Progenitor cell of endocrine pancreas (in vitro differentiated cells): ENCODE measurements at regions not wholly inside any gene's neighbourhood (a gene's known extent, or its start where the extent isn't known, plus 50 kb on each side); places are given as distances from the start of the nearest gene placed in this dataset.

Experiments
- DNase-seq: peaks from one replicate; pipeline ENCODE4 v3.0.0; 2021; ENCODE audit warnings: low spot score; ENCODE audit not compliant: unreplicated experiment
- H3K27ac Mint-ChIP-seq: 2 replicates; pipeline ENCODE4 v1.8.0; 2021; ENCODE audit warnings: mild to moderate bottlenecking, moderate library complexity, mixed read lengths
- H3K27me3 Mint-ChIP-seq: 2 replicates; pipeline ENCODE4 v1.8.0; 2021; ENCODE audit warnings: mixed read lengths
- H3K36me3 Mint-ChIP-seq: 2 replicates; pipeline ENCODE4 v1.8.0; 2022; ENCODE audit warnings: mixed read lengths; ENCODE audit not compliant: insufficient read depth
- H3K4me1 Mint-ChIP-seq: 2 replicates; pipeline ENCODE4 v1.8.0; 2021; ENCODE audit warnings: low read depth, mixed read lengths
- H3K4me3 Mint-ChIP-seq: 2 replicates; pipeline ENCODE4 v1.8.0; 2021; ENCODE audit warnings: low read depth, mild to moderate bottlenecking, moderate library complexity, mixed read lengths
- H3K9me3 Mint-ChIP-seq: 2 replicates; pipeline ENCODE4 v1.8.0; 2021; ENCODE audit warnings: low read depth, mixed read lengths
- TF ChIP-seq, protein P1 (sequence below): fragments of 200-600 bp; sonication (generic); IDR thresholded peaks from one replicate; pipeline ENCODE4 v1.5.0; 2021; ENCODE audit warnings: antibody characterized with exemption, mild to moderate bottlenecking; ENCODE audit not compliant: unreplicated experiment

DNA sequence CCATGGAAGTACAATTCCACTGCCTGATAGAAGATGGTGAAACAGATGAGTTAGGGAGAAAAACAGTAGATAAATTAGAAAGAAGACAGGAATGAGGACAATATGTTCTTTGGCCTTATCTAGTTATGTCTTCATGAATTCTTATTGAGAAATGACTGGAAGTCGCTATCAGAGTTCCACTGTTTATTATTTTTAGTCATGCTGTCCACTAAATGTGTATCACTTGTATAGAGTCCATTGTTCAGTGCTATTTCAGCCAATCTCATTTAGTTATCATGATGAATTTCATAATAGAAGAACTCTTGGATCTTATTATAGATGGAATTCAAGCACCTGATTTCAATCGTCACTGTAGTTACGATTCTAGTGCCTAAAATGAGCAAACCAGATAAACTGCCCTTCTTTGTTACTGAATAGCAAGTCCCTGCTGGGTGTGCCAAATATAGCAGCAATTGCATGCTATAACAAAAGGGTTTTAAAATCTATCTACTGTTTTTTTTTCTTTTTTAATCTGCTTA lies 177.7 kb upstream of the COL1A2 start:
- Mint-ChIP-seq H3K9me3 (no peaks in the 10 kb centered on the region), H3K27ac (no peak overlapping the region), H3K36me3 (no peaks in the 10 kb centered on the region), H3K4me1 (peaks cover 9% of the 10 kb centered on the region), H3K27me3 (peaks cover 3% of the 10 kb centered on the region), H3K4me3 (no peak overlapping the region)
- DNase-seq = no peak
- TF ChIP-seq, protein P1, sequence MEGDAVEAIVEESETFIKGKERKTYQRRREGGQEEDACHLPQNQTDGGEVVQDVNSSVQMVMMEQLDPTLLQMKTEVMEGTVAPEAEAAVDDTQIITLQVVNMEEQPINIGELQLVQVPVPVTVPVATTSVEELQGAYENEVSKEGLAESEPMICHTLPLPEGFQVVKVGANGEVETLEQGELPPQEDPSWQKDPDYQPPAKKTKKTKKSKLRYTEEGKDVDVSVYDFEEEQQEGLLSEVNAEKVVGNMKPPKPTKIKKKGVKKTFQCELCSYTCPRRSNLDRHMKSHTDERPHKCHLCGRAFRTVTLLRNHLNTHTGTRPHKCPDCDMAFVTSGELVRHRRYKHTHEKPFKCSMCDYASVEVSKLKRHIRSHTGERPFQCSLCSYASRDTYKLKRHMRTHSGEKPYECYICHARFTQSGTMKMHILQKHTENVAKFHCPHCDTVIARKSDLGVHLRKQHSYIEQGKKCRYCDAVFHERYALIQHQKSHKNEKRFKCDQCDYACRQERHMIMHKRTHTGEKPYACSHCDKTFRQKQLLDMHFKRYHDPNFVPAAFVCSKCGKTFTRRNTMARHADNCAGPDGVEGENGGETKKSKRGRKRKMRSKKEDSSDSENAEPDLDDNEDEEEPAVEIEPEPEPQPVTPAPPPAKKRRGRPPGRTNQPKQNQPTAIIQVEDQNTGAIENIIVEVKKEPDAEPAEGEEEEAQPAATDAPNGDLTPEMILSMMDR = no peak

DNA sequence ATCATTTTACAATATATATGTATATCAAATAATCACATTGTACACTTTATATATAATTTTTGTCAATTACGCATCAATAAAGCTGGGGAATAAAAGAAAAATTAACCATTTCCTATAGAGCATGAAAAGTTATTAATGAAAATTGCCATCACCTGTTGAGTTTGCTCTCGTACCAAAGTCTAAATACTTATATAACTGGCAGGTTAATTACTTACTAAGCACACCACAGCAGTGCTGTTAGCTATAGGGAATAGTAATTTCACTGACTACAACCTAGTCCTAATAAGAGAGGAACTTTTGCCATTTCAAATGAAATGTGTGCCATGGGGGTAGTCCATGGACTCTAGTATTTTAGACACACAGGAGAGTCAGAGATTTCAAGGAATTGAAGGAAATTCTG lies 176.9 kb upstream of the COL1A2 start:
- DNase-seq = no peak
- no peak overlapping the region for H3K27ac Mint-ChIP-seq
- H3K27me3 Mint-ChIP-seq = peaks cover 3% of the 10 kb centered on the region
- no peaks in the 10 kb centered on the region for H3K36me3 Mint-ChIP-seq
- TF ChIP-seq, protein P1 = no peak
- H3K9me3 Mint-ChIP-seq = no peaks in the 10 kb centered on the region
- no peak overlapping the region for H3K4me3 Mint-ChIP-seq
- peaks cover 9% of the 10 kb centered on the region for H3K4me1 Mint-ChIP-seq

DNA sequence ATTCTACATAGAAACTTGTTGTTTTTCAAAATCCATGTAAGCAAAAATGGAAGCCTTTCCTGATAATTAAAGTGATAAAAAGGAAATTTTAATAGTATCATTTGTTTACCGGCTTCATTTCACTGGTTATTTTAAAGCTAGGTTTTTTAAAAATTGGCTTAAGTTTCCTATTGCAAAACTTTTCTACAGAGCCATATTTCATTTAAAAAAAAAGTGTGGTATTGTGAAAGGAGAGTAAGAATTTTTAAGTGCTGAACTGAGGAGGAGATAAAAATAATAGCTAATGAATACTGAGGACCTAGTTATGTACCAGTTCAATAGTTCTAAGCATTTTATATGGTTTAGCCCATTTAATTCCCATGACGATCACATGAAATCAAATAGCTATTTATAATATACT lies 172.2 kb upstream of the COL1A2 start:
- Mint-ChIP-seq H3K4me1 (peaks cover 5% of the 10 kb centered on the region), H3K9me3 (no peaks in the 10 kb centered on the region), H3K27me3 (peaks cover 12% of the 10 kb centered on the region), H3K4me3 (no peak overlapping the region), H3K27ac (no peak overlapping the region), H3K36me3 (no peaks in the 10 kb centered on the region)
- TF ChIP-seq, protein P1 = no peak
- DNase-seq = no peak

DNA sequence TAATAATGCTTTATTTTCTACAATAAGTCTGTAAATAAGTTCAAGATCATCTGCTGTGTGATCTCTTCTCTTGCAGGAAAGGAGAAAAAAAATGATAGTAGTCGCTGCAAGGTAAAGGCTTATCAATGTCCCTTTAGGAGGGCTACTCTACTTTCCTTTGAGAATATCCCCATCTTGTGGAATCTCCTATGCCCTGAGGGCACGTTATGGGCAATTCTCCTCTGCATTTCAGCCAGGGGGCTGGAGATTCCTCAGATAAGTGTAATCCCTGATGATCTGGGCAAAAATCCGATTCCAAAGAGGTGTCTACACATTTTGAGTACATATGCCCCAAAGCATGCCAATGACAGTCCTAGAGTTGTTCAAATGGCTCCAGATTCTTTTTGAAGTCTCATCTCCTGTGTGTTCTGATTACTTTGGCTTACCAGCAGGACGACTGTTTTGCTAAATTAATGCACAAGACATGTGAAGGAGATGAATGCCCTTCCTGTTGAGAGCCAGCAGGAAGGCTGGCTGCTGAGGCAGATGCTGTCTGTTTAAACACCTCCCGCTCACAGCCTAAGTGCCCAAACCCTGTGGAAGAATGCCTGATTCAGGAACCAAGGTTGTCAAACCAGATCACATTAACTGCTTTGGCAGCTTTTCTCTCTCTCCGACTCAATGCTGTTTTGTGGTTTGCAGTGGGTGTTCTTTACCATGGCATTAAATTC lies 171.2 kb upstream of the COL1A2 start:
- DNase-seq = no peak
- H3K36me3 Mint-ChIP-seq = no peaks in the 10 kb centered on the region
- peaks cover 8% of the 10 kb centered on the region for H3K27me3 Mint-ChIP-seq
- H3K9me3 Mint-ChIP-seq = no peaks in the 10 kb centered on the region
- peaks cover 2% of the 10 kb centered on the region for H3K4me1 Mint-ChIP-seq
- H3K27ac Mint-ChIP-seq = no peak overlapping the region
- TF ChIP-seq, protein P1 = peak; percentile 31
- no peak overlapping the region for H3K4me3 Mint-ChIP-seq

DNA sequence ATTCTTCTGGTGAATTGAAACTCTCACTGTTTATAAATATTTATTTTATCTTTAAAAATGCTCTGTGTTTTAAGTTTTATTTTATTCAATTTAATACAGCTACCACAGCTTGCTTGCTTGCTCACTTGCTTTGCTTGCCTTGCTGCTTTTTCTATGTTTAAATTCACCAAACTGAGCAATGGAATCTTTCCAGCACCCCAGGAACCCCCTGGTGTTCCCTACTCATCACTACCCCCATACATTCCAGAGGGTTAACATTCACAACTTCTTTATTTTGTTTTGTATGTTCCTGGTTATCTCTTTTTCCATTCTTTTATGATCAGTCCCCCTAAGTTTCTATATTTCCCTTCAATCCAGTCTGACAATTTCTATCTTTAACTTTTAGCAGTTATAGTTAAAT lies 166.5 kb upstream of the COL1A2 start:
- no peak for DNase-seq

More for the DNA sequence above, 166.5 kb upstream of the COL1A2 start:
- no peak overlapping the region for H3K27ac Mint-ChIP-seq
- peaks cover 8% of the 10 kb centered on the region for H3K27me3 Mint-ChIP-seq
- H3K36me3 Mint-ChIP-seq = no peaks in the 10 kb centered on the region
- no peak overlapping the region for H3K4me3 Mint-ChIP-seq
- H3K9me3 Mint-ChIP-seq = no peaks in the 10 kb centered on the region
- peaks cover 2% of the 10 kb centered on the region for H3K4me1 Mint-ChIP-seq
- TF ChIP-seq, protein P1 = no peak
